Body of pancreas (tissue), 4 donors: ENCODE measurements at regions not wholly inside any gene's neighbourhood (a gene's known extent, or its start where the extent isn't known, plus 50 kb on each side); places are given as distances from the start of the nearest gene placed in this dataset.

Source experiments
- POLR2A ChIP-seq, 3 donors: fragments of 450-650 bp; IDR thresholded peaks; one replicate each; pipeline ENCODE4 v1.6.1; 2016; ENCODE audit warnings: antibody characterized with exemption in 3 of 3, mild to moderate bottlenecking in 2 of 3
- TF ChIP-seq, protein P1 (sequence below), 7 experiments: fragments of 450-650 bp in 4 of 7; fragments of 200-600 bp in 3 of 7; sonication (generic) in 3 of 7; IDR thresholded peaks; one replicate each; pipeline ENCODE4 v1.5.1; 2016 to 2019; ENCODE audit warnings: antibody characterized with exemption in 7 of 7

GRCh38 chr4:3372933-3373465 is 68.8 kb upstream of the HGFAC start:
- TF ChIP-seq, protein P1, sequence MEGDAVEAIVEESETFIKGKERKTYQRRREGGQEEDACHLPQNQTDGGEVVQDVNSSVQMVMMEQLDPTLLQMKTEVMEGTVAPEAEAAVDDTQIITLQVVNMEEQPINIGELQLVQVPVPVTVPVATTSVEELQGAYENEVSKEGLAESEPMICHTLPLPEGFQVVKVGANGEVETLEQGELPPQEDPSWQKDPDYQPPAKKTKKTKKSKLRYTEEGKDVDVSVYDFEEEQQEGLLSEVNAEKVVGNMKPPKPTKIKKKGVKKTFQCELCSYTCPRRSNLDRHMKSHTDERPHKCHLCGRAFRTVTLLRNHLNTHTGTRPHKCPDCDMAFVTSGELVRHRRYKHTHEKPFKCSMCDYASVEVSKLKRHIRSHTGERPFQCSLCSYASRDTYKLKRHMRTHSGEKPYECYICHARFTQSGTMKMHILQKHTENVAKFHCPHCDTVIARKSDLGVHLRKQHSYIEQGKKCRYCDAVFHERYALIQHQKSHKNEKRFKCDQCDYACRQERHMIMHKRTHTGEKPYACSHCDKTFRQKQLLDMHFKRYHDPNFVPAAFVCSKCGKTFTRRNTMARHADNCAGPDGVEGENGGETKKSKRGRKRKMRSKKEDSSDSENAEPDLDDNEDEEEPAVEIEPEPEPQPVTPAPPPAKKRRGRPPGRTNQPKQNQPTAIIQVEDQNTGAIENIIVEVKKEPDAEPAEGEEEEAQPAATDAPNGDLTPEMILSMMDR (IDR thresholded peaks at IDR 0.05) = no peak
- TF ChIP-seq POLR2A (IDR thresholded peaks at IDR 0.05) = peak in 1 of 3 donors; percentile 27
